ENCODE measurements at regions not wholly inside any gene's neighbourhood (a gene's known extent, or its start where the extent isn't known, plus 50 kb on each side); places are given as distances from the start of the nearest gene placed in this dataset.

DNA sequence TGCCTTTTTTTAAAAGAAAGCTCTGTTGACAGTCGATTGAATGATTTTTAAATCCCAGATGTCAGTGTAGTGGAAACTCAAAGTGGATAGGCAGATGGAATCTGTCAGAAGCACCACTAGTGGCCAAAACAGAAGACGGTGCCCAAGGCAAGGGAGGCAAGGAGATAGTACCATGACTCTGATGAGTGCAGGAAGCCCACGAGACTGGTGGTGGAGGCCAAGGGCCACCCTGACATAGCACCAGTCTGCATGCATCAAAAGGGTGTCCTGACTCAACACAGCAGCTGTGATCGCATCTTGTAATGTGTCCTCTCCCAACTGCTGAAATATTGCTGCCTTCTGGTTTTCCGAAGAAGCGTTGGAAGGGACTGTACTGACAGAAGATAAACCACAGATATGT is 124.1 kb upstream of the PAPPA2 start:
- TF ChIP-seq, protein P1, sequence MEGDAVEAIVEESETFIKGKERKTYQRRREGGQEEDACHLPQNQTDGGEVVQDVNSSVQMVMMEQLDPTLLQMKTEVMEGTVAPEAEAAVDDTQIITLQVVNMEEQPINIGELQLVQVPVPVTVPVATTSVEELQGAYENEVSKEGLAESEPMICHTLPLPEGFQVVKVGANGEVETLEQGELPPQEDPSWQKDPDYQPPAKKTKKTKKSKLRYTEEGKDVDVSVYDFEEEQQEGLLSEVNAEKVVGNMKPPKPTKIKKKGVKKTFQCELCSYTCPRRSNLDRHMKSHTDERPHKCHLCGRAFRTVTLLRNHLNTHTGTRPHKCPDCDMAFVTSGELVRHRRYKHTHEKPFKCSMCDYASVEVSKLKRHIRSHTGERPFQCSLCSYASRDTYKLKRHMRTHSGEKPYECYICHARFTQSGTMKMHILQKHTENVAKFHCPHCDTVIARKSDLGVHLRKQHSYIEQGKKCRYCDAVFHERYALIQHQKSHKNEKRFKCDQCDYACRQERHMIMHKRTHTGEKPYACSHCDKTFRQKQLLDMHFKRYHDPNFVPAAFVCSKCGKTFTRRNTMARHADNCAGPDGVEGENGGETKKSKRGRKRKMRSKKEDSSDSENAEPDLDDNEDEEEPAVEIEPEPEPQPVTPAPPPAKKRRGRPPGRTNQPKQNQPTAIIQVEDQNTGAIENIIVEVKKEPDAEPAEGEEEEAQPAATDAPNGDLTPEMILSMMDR (IDR thresholded peaks at IDR 0.05), result no peak
- TF ChIP-seq POLR2AphosphoS5 (IDR thresholded peaks at IDR 0.05), result peak in 2 of 3 donors; percentile 18 to 49

Measured in breast epithelium (tissue), 3 donors.